Caco-2 (cell line): ENCODE measurements at regions not wholly inside any gene's neighbourhood (a gene's known extent, or its start where the extent isn't known, plus 50 kb on each side); places are given as distances from the start of the nearest gene placed in this dataset.

ENCODE experiments used
- BruUV-seq: library from RNA; stranded (reverse); fragments of 400-500 nt; replicated peaks from 2 replicates; lab custom pipeline; 2021; lab: Mats Ljungman, UMichigan
- CTCF ChIA-PET: fragments of 300-600 bp; sonication (Branson Sonifier 250); formaldehyde crosslinking; loops from one replicate; lab custom pipeline; 2022; ENCODE audit warnings: antibody characterized with exemption; lab: Charles Lee
- POLR2A ChIA-PET: fragments of 300-600 bp; sonication (Branson Sonifier 250); formaldehyde crosslinking; loops from one replicate; lab custom pipeline; 2022; ENCODE audit warnings: antibody characterized with exemption; lab: Charles Lee
- DNase-seq, 2 experiments: peaks; one replicate each; pipeline versions ENCODE4 v3.0.0 to v3.0.0-alpha.2; 2020 to 2022
- H3K27me3 ChIP-seq: replicated peaks from 2 replicates; pipeline ENCODE4 v1.6.0; 2011; ENCODE audit warnings: low read length; ENCODE audit not compliant: control insufficient read depth, insufficient read depth
- H3K36me3 ChIP-seq: 2 replicates; pipeline ENCODE4 v1.5.1; 2011; ENCODE audit warnings: low read length; ENCODE audit not compliant: control insufficient read depth, insufficient read depth
- H3K4me1 ChIP-seq: fragments of 250-450 bp; sonication (Bioruptor Pico); 2 replicates; pipeline ENCODE4 v1.5.1; 2020; ENCODE audit warnings: mild to moderate bottlenecking
- H3K4me3 ChIP-seq: 2 replicates; pipeline ENCODE4 v1.5.1; 2011; ENCODE audit warnings: low read depth, mild to moderate bottlenecking, control low read depth, low read length
- H3K9me3 ChIP-seq: fragments of 250-450 bp; sonication (Bioruptor Pico); 2 replicates; pipeline ENCODE4 v1.5.1; 2020; ENCODE audit warnings: mild to moderate bottlenecking, moderate library complexity
- H3K27ac Mint-ChIP-seq: one replicate; pipeline ENCODE4 v1.8.0; 2022; ENCODE audit warnings: mixed read lengths; ENCODE audit not compliant: unreplicated experiment
- H3K27me3 Mint-ChIP-seq: one replicate; pipeline ENCODE4 v1.8.0; 2022; ENCODE audit warnings: mixed read lengths; ENCODE audit not compliant: insufficient read depth, unreplicated experiment
- H3K36me3 Mint-ChIP-seq: one replicate; pipeline ENCODE4 v1.8.0; 2022; ENCODE audit warnings: mild to moderate bottlenecking, mixed read lengths; ENCODE audit not compliant: insufficient read depth, unreplicated experiment
- H3K4me1 Mint-ChIP-seq: one replicate; pipeline ENCODE4 v1.8.0; 2022; ENCODE audit warnings: low read depth, mixed read lengths; ENCODE audit not compliant: unreplicated experiment
- H3K4me3 Mint-ChIP-seq: one replicate; pipeline ENCODE4 v1.8.0; 2022; ENCODE audit warnings: mild to moderate bottlenecking, moderate library complexity, mixed read lengths; ENCODE audit not compliant: unreplicated experiment
- H3K9me3 Mint-ChIP-seq: one replicate; pipeline ENCODE4 v1.8.0; 2022; ENCODE audit warnings: mixed read lengths; ENCODE audit not compliant: unreplicated experiment
- CTCF ChIP-seq, 2 experiments: fragments of 200-600 bp in 1 of 2; IDR thresholded peaks; 1 replicate in 1 of 2; 2 replicates in 1 of 2; pipeline versions ENCODE4 v1.5.1 to v1.8.0; 2011 to 2022; ENCODE audit warnings: antibody characterized with exemption in 1 of 2, control low read depth in 1 of 2, inconsistent platforms in 1 of 2, low read depth in 1 of 2, low read length in 1 of 2, mild to moderate bottlenecking in 1 of 2, moderate library complexity in 1 of 2; ENCODE audit not compliant: insufficient read depth in 1 of 2, severe bottlenecking in 1 of 2, unreplicated experiment in 1 of 2
- intact Hi-C: fragments of 100-400 bp; cut with micrococcal nuclease; formaldehyde crosslinking; loops from one replicate; pipeline ENCODE4 v1.10.0; 2022; ENCODE audit not compliant: unreplicated experiment

- Histone ChIP-seq H3K4me1 (no peaks in the 10 kb centered on the region), H3K27me3 (no peaks in the 10 kb centered on the region), H3K9me3 (no peaks in the 10 kb centered on the region), H3K36me3 (no peaks in the 10 kb centered on the region), H3K4me3 (no peak overlapping the region)
- ChIA-PET CTCF (no interaction called here), POLR2A (no interaction called here)
- no peak for TF ChIP-seq CTCF (IDR thresholded peaks at IDR 0.05; ENCODE audit: insufficient read depth in 1 of 2, low read depth in 1 of 2, low read length in 1 of 2, severe bottlenecking in 1 of 2, unreplicated experiment in 1 of 2)
- no peak overlapping the region for H3K4me3 Mint-ChIP-seq
- H3K9me3 Mint-ChIP-seq: no peaks in the 10 kb centered on the region
- H3K36me3 Mint-ChIP-seq: no peaks in the 10 kb centered on the region
- no peaks in the 10 kb centered on the region for H3K27me3 Mint-ChIP-seq
- no peak for DNase-seq
- intact Hi-C loops: no loop called here
- H3K27ac Mint-ChIP-seq: no peak overlapping the region
- no TSS peak for BruUV-seq
- no peaks in the 10 kb centered on the region for H3K4me1 Mint-ChIP-seq
Observed at GRCh38 chr2:117523711-117524238, 290.7 kb upstream of the DDX18 start.

GRCh38 chr2:117536139-117536538 lies 278.4 kb upstream of the DDX18 start:
- Histone ChIP-seq H3K4me3 (no peak overlapping the region), H3K36me3 (no peaks in the 10 kb centered on the region), H3K4me1 (no peaks in the 10 kb centered on the region), H3K9me3 (peaks cover 8% of the 10 kb centered on the region; the same call in 1 of the 2 replicates), H3K27me3 (no peaks in the 10 kb centered on the region)
- intact Hi-C loops: loop anchor here (1.0 to 5.0 kb wide), 2 partner anchors 66 to 236 kb away; no protein-coding TSS in a partner anchor
- no peak overlapping the region for H3K27ac Mint-ChIP-seq
- H3K4me3 Mint-ChIP-seq: no peak overlapping the region
- ChIA-PET CTCF (no interaction called here), POLR2A (no interaction called here)
- no peaks in the 10 kb centered on the region for H3K36me3 Mint-ChIP-seq
- no TSS peak for BruUV-seq
- no peaks in the 10 kb centered on the region for H3K27me3 Mint-ChIP-seq
- peak in 1 of 2 experiments; percentile 25 for DNase-seq
- peaks cover 28% of the 10 kb centered on the region for H3K9me3 Mint-ChIP-seq
- no peaks in the 10 kb centered on the region for H3K4me1 Mint-ChIP-seq
- peak; percentile 38 to 49 for TF ChIP-seq CTCF (IDR thresholded peaks at IDR 0.05; ENCODE audit: insufficient read depth in 1 of 2, low read depth in 1 of 2, low read length in 1 of 2, severe bottlenecking in 1 of 2, unreplicated experiment in 1 of 2)

- no peak overlapping the region for H3K4me3 Mint-ChIP-seq
- no peaks in the 10 kb centered on the region for H3K4me1 ChIP-seq
- intact Hi-C loops: loop anchor here (5.0 kb wide), 1 partner anchor 235 kb away; no protein-coding TSS in a partner anchor
- H3K27me3 ChIP-seq: no peaks in the 10 kb centered on the region
- no peak for DNase-seq
- peaks cover 24% of the 10 kb centered on the region for H3K9me3 Mint-ChIP-seq
- ChIA-PET CTCF (no interaction called here), POLR2A (no interaction called here)
- no peaks in the 10 kb centered on the region for H3K4me1 Mint-ChIP-seq
- H3K4me3 ChIP-seq: no peak overlapping the region
- BruUV-seq: no TSS peak
- no peaks in the 10 kb centered on the region for H3K27me3 Mint-ChIP-seq
- peaks cover 8% of the 10 kb centered on the region; the same call in 1 of the 2 replicates for H3K9me3 ChIP-seq
- no peak overlapping the region for H3K27ac Mint-ChIP-seq
- no peaks in the 10 kb centered on the region for H3K36me3 ChIP-seq
- TF ChIP-seq CTCF (IDR thresholded peaks at IDR 0.05; ENCODE audit: insufficient read depth in 1 of 2, low read depth in 1 of 2, low read length in 1 of 2, severe bottlenecking in 1 of 2, unreplicated experiment in 1 of 2): no peak
- no peaks in the 10 kb centered on the region for H3K36me3 Mint-ChIP-seq
Observed at GRCh38 chr2:117537032-117537431, 277.5 kb upstream of the DDX18 start.
